NCI-H226 (cell line): ENCODE measurements at regions not wholly inside any gene's neighbourhood (a gene's known extent, or its start where the extent isn't known, plus 50 kb on each side); places are given as distances from the start of the nearest gene placed in this dataset.

ENCODE experiments used
- DNase-seq: peaks from one replicate; pipeline ENCODE4 v3.0.0-alpha.2; 2015

DNA sequence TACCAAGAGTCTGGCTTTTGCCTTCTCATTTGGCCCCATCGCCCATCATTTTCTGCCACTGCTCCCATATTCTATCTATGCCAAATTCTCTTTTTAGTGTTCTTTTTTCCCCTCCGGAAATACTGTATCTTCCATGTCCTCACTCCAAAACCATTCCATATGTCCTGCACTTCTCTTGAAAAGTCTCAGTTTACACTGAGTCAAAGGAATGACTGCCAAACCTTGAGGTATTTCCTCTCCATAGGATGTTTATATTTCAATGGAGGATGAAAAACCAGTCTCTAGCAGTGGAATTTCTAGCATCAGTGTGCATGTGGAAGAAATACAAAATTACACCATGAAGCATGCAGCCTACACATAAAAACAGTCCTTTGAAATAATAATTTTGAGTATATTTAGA lies 121.4 kb upstream of the PHYHIPL start:
- no peak for DNase-seq

DNA sequence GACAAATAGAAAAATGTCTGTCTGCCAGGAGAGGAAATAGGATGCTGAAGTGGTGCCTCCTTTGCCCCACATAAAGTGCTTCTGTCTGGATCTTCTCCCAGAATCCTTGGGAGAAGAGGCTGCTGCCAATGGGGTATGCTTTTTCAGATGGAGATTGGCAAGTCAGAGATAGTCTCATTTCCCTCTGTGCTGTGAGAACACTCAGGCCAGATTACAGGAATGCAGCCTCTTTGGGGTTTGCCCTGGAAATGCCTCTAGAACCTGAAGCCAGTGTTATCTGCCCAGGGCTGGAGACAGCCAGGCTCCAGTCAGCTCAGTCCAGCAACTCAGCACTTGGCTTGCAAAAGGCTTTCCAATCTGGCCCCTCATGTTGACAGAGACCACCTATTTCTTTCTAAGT lies 119.1 kb upstream of the PHYHIPL start:
- no peak for DNase-seq

DNA sequence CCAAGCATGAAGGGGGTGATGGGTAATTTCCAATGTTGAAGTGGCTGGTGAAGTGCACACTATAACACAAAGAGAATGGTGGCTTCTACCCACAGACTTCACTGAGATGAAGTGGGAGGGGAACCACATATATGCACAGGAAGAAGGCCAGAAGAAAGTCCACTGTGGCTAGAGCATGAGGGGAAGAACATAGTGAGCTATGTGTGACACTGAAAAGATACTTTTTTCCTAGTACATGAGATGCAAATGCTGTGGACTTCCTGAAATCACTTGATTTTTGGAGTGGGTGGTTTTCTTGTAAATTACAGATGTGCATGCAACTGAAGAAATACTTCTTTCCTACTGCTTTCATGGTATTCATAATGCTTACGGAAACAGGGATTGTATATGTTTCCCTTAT lies 115.6 kb upstream of the PHYHIPL start:
- no peak for DNase-seq

DNA sequence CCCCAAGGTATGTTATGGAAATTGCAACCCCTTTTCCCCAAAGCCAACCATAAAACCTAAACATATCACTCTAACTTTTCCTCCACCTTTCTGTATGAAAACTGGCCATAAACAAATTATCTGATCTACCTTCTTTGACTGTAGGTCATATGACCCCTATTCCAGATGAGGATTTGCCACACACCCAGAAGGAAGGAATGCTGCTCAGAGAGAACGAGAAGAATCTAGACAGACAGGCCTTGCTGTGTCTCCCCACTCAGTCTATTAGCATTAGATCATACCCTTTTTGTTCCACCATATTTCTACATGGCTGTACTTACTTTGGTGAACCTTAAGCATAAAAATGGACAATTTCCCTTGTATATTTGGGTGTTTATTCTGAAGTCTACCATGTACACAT lies 113.0 kb upstream of the PHYHIPL start:
- no peak for DNase-seq

DNA sequence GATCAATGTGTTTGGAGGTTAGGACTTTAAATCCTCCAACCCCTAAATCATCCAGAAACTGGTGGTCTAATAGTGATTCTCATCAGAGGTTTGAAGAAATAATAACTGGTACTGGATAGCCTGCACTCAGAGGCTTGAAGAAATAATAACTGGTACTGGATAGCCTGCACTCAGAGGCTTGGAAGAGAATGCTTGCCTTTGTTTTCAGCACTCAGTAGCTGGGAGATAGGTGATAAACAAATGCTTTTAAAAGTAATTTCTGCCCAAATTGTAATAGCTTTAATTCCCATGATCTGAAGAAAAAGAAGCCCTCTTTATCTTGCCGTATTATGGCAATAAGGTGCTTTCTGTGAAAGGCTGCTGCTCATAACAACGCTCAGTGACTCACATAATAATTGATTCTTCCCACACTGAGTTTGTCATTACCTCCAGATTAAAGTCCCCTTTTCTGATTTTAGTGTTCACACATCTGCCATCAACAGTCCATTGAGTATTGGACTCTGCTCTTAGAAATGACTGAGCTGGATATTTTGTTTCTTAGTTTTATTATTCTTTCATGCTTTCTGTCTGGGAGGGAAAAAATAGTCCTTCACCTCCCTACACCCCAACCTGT lies 112.3 kb upstream of the PHYHIPL start:
- DNase-seq = no peak

DNA sequence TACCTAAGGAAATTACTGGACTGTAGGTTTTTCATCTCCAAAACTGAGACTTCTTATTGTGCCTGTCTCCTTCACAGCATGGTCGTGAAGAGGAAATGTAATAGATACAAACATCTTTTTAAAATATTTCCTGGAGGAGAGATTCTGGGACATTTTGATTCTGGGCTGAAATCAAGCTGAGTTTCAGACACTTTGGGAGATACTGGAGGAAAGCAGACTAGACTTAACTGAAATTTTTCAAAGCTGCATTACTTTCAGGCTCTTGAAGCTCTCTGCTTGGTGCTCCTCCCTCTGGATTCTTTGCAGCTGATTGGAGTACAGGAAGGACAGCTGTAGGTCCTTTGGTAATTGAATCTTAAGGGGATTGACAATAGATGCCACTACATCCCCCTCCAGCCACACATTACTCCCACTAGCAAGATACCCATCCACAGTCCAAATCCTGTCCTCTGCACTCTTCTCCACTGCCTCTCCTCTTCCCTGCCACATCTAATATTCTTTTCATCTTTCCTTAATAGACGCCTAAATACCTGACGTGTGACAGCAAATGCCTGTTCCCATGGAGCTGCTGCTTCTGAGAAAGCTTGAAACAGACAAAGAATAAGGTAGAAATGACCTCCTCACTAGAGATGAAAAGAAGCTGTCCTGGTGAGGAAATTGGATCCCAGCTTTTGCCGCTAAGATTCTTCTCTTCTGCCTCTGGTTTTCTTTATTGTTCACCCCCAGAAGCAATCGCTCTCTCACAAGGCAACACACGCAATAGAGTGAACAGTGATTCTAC lies 111.5 kb upstream of the PHYHIPL start:
- no peak for DNase-seq

DNA sequence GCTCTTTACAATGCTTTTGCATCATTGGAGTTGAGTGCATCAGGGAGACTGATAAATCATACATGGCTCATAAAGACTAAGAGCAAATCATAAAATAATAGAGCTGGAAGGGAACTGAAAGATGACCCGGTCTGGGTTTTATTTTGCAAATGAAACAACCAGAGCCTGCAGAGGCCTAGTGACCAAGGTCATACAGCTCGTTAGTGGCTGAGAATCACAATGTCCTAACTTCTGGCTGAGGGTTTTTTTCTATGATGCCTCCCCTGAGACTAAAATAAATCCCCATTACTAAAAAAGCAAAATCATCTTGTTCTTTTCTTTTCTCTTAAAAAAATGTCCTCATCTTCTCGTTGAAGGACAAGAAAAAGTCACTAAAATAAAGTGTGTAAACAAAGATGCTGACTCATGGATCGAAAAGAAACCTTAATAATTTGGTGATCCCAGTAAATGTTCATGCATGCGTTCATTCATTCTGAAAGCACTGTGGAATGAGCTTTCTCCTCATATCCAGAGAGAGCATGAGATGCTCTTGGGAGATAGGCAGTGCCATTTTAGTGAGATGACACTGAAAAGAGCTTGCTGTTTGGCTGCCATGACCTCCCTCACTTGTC lies 107.8 kb upstream of the PHYHIPL start:
- no peak for DNase-seq

DNA sequence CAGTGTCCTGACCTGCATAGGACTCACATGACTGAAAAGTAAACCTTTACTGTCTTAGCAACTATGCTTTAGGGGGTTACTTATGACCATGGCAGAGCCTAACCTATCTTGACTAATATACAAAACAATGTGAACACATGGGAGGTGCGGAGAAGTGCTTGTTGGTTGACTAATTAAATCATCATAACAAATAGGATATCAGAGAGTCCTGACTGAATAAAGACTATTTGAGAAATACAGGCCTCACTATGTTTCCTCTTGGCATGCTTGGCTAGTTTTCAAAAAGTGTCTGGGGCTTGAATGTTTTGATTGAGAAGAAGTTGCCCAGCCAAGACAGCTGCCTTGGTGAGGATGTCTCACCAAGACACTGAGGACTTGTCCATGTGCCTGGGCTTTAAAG lies 104.4 kb upstream of the PHYHIPL start:
- DNase-seq = no peak

DNA sequence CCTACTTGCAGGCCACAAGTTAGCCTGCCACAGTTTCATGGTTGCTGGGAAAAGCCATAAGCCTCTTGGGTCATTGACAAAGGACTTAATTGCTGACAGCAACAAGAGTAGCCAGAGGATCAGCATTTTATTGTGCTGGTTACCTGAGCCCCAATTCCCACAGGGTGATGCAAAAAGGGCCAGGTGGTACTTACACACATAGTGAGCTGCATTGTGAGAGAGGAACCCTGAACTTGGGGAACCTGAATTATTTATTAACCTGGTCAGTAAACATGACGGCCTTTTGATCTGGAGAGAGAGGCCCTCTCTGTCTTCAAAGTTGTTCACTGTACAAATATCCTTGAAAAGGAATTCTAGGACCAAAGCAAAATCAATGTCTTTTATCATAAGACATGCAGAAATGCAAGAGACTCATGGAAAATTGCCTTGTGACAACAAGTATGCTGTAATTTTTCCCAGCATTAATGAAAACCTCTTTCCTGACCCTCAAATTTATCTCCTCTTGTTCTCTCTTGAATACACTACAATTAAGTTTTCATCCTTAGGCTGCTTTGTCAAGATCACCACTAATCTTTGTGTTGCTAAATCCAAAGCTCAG lies 102.9 kb upstream of the PHYHIPL start:
- no peak for DNase-seq

DNA sequence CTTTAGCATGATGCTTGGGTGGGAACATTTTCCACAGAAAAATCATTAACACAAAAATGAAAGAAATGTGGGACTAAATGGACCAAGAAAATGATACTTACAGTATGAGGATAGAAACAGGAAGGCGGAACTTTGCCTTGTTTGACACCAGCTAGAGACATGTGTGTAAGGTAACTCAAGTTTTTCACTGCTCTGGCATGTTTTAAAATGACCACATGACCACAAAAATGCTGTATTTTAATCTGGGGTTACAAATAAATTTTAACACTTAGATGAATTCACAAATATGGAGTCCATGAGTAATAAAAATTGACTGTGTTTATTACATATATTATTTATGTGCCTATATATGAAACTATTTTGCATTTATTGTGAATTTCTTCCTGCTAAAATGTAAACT lies 100.9 kb upstream of the PHYHIPL start:
- no peak for DNase-seq

DNA sequence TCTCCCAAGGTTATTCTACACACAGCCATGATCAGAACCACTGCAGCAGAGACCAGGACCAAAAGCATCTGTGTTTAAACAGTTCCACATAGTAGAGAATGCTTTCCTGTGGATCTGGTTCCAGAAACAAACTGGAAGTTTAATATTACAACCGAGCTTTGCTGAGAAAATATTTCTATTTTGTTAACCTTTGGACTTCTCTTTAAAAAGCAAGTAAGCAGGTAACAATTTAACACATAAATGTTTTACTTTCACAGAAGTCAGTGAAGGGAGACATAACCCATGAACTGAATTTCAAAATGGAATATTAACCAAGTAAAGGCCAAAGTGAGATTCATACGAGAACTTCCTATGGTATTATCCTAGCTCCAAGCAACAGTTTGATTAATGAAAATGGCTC lies 98.6 kb upstream of the PHYHIPL start:
- DNase-seq = no peak

DNA sequence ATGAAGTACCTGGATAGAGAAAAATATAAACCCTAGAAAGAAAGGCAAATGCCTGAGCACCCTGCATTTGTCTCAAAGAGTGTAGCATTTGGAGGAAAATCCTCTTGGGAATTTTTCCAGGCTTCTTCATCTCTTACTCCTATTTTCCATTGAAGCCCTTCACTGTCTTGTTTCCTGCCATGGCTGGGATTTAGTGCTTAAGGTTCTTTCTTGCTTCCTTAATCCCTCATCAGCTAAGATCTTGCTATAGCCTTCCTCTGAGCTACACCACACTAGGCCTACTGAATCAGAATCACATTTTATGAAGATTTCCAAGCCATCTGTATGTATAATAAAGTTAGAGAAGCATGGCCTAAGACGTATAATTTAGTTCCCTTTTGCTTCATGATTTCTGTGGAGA lies 97.5 kb upstream of the PHYHIPL start:
- no peak for DNase-seq

DNA sequence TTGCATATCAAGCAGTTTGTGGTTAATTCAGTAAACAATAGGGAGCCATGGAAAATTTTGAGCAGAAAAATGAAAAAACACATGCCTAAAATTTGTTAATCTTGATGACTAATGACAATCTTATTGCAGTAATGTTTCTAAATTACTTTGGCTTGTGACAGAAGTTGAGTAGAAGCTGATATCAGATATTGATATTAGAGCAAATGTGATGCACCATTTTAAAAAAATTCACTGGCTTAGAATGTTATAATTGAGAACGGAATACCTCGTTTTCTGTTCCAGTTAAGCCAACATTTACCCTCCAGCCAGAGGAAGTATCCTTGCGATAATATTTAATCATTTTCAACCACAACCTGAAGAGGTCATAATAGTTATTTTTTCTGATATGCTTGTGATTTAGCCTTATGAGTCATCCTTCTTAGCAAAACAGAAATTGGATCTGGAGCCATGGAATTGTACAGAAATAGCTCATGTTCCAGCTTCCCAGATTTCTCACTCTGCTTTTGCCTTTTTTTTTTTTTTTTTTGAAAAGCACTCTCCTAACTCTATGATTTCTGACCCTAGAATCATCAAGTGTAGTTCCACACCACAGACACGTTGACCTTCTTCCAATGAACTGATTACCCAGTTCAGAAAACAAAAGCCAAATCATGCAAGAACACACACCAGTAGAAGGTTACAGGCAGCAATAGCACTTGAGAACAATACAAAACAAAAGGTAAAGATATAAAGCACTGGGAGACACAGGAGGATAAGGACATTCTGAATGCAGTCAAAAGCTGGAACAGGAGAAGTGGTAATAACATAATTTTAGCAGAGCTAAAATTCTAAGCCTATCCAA lies 96.8 kb upstream of the PHYHIPL start:
- peak; percentile 42 for DNase-seq

DNA sequence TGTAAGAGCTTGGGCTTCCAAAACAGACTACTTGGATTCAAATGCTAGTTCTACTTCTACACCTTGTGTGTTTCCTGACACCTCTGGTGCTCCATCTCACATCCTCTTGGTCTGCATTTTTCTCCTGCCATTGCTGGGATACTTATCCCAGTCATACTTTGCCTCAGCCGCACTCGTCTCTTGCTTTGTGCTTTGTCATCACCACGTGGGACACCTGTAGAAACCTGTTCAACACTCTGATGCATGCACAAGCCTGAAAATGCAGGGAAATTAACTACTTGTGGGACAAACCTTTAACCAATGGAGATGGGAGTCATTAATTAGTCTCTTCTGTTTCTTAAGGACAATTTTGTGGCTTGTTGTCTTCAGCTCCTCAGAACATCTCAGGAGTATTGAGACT lies 94.2 kb upstream of the PHYHIPL start:
- DNase-seq = no peak

DNA sequence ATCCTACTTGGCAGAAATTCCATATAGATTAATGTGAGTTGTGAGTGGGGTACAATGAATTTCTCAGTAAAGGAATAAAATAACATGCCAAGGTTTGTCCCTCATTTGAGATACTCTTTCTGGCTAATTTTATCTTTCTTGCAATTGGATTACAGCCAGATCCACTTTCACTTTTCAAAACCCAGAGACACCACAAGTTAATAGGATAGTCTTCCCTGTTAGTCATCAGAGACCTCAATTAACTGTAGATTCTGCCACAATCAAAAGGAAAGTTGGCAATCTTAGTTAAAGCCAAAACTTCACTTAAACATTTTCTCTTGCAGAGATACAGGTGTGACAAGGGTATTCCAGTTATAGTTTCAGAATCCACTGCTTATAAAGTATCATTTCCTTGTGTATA lies 91.4 kb upstream of the PHYHIPL start:
- DNase-seq = no peak

DNA sequence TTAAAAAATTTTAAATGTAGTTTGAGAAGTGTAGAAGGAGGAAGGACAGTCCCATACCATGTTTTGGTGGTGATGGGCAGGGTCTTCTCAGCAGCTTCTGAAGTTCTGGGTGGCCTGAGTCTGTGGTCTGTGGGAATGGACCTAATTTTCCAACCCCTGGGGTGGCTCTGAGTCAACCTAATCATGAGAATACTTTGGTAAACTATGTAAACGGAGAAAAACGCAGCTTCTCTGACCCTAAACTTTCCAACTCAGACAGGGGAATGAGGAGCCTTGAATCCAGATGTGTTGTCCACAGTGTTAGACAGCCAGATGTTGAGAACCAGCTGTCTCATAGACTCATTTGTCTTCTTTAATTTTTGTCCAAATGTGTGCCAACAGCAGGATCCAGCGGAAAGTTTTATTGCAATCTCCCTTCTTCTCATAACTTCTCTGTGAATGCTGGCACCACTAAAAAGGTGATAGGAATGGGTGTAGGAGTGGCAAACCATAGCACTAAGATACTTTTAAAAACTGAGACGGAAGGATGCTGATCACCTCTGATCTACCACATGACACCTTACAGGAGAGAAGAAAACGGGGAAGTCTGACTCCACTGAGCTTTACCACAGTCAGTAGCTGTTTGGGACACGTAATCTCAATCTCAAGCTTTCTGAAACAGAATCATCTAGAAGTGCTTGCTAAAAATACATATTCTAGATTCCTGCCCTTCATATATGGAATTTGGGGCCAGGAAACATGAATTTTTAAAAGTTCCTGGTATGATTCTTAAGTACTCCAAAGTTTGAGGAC lies 90.5 kb upstream of the PHYHIPL start:
- no peak for DNase-seq

DNA sequence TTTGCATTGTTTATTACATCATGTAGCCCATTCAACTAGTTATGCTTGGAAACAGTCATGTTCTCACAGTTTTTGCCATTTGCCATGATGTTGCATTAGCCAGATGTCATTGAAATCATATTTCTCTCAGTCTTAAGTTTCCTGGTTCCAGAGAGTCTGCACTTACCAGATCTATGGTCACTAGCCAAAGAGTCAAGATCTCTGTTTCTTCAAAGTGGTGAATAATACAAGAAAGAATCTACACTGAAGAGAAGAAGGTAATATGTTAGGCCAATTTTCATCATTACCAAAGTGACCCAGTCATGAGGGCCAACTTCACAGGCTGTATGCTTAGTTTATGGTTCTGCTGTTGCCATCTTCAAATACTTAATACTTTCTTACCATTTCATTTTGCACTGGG lies 89.0 kb upstream of the PHYHIPL start:
- no peak for DNase-seq

DNA sequence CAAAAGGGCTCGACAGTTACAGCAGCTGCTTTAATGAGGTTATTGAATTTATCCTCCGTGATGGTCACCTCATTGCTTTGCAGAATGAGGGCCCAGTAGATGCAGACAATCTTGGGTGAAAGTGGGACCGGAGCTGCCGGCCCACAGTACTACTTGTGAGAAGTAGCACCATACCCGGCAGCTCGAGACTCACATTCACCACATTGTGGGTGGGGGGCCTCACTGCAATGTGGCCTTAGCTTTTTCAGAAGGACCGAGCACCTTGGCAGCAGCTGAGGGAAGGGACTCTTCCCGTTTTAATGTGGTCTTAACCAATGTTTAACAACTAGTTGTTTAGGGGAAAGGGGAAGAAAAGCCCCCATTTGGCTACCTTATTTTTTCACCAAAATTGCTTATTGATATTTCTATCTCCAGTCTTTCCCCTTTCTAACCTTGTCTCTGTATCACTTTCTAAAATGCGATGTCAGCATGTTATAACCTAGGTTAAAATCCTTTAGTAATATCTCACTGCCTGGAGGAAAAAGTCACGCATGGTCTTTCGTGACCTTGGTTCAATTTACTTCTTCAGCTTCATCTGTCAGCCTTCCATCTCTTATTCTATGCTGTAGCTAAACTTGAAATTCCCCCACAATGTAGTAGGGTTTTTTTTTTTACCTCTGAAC lies 87.4 kb upstream of the PHYHIPL start:
- no peak for DNase-seq

DNA sequence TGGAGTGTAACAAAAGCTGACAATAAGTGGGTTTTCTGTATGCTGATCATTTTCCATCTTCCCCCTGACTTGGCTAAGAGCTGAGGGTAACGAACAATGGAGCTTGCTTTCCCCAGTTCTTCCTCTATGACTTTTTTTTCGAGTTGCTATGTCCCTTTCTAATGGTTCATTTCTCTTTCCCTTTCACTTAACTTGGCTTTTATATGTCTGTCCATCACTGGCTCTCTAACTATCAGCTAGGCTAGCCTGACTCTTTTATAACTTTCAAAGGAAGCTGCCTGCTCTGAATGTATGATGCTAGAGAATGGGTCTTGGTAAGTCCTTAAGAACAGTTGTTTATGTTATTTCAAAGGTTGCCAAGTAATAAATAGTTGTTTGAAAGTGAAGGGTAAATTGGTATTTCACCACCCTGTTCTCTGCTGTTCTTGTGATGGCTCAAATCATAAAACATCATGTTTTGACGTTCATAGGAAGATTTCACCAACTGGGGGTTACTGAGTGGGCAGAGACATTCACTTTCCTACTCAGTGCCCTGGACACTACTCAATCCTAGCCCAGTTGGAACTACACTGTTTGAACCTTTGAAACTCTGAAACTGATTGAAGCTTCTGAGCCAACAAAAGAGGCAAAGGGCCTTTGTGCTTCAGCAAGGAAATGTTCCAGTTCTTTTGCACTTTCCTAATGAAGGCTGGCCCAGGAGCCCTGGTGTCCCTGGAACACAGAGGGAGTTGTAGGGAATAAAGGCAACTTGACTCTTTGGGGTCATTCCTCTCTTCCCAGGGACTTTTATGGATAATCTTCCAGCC lies 85.4 kb upstream of the PHYHIPL start:
- DNase-seq = no peak

DNA sequence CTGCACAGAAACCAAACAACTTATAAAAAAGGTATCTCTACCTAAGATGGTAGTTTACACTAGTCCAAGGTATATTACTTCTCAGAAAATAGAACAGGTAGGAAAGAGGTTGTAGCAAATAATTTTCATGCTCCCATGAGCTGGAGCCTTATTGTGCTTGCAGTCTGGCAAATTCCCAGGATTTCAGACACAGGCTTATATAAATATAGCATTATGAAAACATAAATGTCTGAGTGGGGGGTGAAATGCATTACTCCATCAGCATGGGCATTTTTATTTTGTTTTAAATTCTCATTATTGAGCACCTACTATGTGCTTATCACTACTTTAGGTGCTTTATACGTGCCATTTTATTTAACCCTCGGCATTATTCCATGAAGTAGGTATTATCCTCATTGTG lies 83.0 kb upstream of the PHYHIPL start:
- no peak for DNase-seq

DNA sequence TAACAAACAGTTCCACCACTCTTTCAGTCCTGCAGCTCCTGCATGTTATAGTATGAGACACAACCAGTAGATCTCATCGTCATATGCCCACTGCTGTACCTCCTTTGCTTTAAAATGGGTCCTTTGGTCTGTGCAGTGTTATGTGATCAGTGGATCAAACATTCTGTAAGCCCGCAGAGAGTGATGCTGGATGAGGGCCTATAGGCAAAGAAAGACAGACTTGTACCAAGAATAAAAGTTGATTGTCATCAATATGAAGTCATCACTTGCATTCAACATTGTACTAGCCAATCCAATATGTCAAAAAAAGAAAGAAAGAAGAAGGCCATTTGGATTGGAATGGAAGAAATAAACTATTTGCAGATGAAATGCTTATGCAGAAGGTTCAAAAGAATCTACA lies 79.8 kb upstream of the PHYHIPL start:
- DNase-seq = no peak
